Effector CD8-positive, alpha-beta T cell (primary cell): ENCODE measurements at regions not wholly inside any gene's neighbourhood (a gene's known extent, or its start where the extent isn't known, plus 50 kb on each side); places are given as distances from the start of the nearest gene placed in this dataset.
"Not testable (repeated sequence)": the region's sequence is repeated elsewhere in the genome, so short reads cannot be mapped to it uniquely, and the experiment has no call there.

Experiments used
- DNase-seq: peaks from one replicate; lab custom pipeline; 2025; lab: John Stamatoyannopoulos, UW

DNA sequence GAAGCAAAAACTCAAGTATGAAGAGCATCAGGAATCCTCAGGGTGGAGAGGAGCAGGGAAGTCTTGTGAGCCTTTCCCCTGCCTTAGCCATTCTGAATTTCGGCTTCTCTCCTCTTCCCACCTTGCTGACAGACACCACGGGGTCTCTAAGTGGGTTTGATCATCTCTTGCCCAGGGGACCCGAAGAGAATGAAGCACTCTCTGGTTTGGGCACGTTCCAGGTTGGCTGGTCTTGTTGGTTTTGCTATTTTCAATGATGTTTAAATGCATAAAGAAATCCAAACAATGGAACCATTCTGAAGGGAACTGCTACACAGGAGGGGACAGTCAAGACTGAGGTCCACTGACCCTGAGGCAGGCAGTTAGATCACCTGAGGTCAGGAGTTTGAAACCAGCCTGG lies 131.7 kb downstream of the PXDC1 start:
- DNase-seq, result no peak

DNA sequence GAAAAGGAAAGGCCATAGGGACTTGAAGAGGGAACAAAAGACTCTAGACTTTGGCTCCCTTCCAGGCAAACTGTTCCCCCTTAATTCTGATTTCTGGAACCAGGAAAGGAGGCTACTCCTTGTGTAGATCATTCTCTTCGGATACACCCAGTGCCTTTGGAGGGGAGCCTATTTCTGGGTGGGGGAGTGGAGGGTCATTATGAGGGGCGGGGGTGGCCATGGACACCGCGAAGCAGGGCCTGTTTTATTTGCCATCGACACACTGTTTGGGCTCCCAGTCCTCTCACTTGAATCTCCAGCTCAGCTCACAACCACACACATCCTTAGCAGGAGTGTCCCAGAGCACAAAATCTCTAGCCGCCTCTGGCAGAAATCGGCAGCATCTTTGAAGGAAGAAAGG lies 132.3 kb downstream of the PXDC1 start:
- DNase-seq, result no peak

DNA sequence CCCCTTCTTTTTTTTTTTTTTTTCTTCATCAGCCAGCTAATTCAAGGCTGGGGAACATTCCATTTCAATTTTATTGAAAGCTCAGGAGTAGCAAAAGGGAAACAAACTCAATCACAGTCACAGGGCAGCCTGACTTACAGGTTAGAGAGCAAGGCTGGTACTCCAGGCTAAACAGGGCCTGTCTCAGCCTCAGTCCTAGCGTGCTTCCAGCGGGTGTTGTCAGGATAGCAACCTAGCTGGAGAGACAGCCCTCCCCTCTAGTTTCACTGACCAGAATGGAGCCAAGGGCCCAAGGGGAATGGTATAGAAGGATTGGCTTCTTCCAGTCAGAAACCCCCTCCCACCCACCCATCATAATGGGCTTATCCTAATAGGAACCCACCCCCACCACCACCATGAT lies 132.9 kb downstream of the PXDC1 start:
- no peak for DNase-seq

DNA sequence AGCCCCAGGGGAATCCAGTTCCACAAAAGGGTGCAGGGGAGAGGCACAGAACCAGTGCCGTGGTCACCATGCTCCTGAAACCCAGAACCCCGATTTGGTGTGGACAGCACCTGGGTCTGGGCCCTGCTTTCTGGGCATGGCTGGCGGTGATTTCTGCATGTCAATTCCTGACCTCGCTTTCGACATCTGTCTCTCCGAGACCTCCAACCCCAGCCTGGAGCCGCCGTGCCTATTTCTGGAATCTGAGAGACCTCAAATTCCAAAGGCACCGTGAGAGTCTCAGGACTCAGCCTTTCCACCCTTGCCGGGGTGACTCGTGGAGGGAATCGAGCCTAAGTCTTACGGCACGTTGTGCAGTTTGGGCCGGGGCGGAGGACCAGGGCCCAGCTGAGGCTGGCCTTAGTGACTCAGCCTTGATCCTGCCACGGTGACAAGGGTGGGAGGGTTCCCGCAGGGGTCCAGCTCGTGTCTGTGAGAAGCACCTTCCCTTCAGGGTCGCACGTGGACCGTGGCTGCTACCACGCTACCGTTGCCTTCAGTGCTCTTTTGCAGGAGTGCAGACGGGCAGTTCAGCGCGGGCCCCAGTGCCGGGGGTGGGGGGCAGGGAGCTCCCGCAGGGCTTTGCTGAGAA lies 133.7 kb downstream of the PXDC1 start:
- DNase-seq, result no peak

DNA sequence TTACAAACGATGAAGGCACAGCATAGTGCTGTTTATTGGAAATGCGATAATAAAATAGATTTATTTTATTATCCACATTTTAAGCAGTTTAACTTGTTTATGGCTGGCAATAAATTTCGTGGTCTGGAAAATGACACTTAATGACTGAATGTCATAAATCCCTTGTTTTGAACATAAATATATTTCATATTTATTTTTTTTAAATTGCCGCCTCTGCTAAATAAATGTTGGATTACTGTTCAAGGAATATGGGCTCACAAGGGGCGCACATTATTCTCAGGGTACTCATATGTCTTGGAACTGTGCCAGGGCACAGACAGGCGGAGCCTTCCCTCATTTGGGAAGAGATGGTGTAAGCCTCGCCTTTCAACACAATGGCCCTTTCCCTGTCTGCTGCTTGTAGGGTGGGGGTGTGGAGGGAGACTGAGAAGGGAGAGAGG lies 134.3 kb downstream of the PXDC1 start:
- DNase-seq, result no peak

DNA sequence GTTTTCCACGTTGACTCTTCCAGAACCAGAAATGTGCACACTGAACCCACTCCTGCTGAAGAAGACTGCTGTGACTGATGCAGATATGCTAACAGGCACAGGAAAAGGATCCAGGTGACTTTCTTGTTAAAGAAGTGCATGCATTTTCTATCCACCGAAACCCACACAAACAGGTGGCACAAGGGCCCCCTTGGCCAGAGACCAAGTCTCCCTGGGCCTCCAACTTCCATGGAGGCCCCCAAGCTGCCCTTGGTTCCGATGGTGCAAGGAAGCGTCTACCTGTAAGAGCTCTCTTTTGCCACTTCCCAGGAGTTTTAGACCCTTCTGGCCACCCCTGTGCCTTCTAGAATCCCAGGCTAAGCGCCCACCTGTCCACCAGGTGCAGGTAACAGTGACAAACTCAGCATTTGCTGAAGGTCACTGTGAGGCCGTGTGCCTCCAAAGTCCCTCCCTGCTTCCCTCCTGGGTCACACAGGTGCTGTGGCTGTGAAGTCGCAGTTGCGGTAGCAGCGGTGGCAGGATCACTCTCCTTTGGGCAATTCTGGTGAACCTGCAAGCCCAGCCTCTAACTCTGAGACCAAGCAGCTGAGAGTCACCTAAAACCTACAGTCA lies 134.8 kb downstream of the PXDC1 start:
- DNase-seq, result no peak

DNA sequence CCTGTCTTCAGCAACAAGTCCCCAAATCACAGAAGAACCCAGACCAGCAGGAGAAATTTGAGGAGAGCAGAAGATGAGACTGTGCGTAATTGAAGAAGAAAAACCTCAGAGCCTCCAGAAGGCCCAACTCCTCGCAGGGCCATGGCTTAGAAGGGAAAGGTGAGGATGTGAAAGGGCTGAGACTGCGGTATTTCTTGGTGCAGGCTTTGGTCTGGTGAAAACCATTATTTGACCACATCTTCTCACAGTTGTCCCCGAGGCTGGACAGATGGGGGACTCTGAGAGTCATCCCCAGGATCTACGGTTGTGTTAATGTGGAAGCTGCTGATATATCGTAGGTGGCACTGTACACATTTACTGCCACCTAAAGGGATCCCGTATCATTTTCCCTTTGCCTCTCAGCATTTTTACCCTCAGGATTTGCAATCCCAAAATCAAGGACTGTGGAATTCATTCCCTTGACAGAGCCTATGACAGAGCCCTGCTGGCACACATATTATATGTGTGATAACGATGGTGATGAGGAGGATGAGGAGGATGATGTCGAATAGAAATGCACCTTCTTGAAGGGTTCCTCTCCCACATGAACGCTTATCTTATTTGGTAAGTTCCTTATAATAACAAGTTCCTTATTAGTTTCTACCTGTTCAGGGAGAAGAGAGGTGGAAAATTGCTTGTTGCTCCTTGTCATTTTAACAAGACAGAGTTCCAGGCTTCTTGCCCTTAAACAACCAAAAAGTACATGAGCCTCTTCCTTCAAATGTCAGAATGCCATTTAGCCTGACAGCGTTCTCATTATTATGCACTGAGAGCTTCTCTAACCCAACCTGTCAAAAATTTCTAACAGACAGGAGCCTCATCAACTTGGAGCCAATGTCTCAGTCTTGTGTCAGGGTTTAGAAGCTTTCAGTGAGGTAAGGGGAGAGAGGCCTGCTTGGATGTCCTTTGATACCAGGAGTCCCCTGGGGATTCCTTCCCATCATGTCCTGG lies 135.8 kb downstream of the PXDC1 start:
- no peak for DNase-seq

DNA sequence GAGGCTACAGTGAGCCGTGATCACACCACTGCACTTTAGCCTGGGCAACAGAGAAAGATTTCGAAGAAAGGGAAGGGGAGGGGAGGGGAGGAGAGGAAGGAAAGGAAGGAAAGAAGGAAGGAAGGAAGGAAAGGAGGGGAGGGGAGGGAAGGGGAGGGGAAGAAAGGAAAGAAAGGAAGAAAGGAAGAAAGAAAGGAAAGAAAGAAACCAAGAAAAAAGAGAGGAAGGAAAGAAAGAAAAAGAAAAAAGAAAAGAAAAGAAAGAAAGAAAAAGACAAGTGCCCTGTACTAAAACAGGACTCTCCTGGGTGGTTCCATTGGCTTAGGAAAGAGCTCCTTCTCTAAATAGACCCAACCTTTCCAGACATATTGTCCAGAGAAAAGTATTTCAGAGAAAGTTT lies 136.6 kb downstream of the PXDC1 start:
- no peak for DNase-seq

DNA sequence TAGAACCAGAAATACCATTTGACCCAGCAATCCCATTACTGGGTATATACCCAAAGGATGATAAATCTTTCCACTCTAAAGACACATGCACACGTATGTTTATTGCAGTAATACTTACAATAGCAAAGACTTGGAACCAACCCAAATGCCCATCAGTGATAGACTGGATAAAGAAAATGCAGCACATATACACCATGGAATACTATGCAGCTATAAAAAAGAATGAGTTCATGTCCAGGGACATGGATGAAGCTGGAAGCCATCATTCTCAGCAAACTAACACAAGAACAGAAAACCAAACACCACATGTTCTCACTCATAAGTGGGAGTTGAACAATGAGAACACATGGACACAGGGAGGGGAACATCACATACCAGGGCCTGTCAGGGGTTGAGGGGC lies 137.9 kb downstream of the PXDC1 start:
- DNase-seq, result not testable (repeated sequence)

DNA sequence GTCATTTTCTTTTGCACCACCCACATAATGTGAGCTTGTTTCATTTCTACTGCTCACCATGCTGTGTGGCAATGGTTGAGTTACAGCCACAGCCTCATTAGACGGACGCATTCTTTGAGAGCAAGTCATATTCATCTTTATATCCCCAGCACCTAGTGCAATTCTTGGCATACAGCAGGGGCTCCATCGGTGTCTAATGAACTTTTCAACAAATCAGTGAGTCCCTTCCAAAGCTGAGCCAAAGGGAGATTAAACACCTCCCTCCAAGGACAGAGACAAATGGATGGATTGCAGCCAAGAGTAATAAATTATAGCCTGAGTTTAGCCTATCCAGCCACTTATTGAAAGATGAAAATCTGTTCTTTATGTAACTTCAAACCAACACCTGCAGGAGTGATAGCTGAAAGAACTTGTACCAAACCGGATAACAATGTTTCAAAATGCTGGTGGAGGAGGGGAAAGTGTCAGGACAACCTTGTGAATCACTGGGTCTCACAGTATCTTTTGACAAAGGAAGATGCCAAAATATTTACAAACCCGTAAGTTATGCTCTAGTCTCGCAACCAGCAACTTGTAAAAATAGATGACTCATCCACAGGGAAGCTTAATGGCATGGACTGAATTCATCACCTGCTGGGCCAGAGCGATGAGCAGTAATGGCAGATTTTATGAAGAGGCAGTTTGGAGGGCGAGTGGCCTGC lies 139.0 kb downstream of the PXDC1 start:
- DNase-seq, result no peak

DNA sequence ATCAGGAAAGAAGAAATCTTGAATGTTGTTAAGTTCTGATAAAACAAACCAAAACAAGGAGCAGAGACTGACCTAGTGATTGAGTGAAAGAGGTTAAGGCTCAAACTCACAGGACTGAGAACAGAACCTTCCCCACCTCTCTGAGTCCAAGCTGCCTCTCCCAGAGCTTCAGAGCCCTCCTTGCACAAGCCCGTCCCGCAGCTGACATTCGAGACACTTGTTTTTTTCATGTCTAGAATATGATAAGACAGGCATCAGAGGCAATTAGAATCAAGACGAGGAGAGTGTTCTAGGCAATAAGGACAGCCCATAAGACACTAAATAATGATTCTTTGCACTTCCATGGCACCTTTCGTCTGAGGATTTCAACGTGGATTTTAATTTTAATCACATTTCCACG lies 140.6 kb downstream of the PXDC1 start:
- DNase-seq, result no peak

DNA sequence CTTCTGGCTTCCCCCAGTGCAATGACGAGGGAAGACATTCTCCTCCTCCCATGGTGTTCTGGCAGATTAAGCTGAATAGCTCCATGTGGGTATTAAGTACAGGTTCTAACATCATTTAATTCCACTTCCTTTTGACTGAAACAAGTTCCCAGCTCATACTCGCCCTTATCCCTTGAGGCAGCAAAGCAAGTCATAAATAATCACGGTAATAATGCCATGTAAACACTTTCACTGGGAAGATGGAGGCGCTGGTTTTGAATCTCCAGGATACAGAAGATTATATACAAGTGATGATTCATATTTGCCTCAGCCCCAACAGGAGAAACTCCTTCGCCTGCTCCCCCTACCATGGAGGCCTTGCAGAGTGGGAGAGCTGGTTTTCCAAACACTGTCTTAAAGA lies 141.3 kb downstream of the PXDC1 start:
- DNase-seq, result no peak

DNA sequence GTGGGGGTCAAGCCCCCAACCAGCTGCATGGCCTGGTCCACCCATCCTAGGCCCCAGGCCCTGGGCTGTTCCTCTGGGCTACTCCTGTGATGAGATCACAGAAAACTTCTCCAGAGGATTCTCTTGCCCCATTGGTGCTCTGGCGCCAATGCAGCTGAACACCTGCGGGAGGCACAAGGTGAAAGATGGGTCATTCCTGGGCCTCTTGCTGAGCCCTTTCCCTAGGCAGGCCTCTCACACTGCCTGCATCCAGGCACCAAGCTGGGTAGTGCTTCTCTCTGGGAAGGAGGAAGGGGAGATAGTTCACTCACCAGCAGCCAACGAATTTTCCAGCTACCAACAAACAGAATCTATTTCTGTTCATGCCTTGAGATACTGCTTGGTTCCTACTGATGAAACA lies 142.1 kb downstream of the PXDC1 start:
- no peak for DNase-seq

DNA sequence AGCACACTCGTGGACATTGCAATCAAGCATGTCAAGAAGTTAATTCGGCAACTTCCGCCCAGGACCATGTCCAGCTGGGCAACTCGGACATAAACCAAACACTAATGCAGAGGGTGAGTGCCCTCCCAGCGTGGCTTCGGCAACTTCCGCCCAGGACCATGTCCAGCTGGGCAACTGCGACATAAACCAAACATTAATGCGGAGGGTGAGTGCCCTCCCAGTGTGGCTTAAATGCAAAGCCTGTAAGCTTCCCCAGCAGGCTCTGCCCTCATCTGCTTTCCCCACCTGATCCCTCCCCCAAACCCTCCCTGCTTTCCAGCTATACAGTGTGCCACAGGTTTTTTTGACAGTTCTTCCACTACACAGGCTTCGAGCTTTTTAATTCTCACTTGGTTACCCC lies 143.4 kb downstream of the PXDC1 start:
- DNase-seq, result no peak

DNA sequence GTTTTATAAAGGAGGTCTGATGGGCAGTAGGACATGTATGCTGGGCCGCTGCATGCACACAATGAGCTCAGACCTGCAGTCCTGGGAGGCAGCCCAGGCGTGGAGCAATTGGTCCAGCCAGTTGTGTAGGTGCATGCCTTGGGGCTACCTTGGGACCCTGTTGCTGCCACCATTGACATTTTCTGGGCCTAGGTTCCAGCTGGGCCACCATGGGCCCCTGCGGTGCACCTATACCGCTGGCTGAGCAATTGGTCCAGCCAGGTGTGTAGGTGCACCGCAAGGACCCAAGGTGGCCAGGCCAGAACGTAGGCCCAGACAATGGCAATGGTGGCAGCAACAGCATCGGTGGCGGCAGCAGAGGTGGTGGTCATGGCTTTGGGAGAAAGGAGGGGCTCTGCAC lies 143.9 kb downstream of the PXDC1 start:
- no peak for DNase-seq

DNA sequence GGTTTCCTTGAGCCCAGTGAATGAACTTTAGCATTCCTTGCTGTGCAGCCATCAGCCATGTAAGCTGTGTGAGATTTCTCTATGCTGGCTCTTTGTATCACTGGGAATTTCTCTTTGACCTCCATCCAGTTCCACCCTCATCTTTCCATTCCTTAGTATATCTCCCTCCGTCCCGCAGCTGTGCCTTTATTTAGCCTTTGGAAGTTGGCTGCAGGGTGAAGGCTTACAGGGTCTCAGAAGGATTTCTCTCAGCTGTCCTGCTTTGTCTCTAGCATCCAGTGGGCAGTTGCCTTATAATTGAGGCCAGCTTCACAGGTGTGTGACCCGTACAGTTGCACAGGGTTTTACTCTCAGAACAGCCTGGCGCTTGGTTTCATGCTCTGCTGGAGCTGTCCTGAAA lies 144.3 kb downstream of the PXDC1 start:
- DNase-seq, result no peak

DNA sequence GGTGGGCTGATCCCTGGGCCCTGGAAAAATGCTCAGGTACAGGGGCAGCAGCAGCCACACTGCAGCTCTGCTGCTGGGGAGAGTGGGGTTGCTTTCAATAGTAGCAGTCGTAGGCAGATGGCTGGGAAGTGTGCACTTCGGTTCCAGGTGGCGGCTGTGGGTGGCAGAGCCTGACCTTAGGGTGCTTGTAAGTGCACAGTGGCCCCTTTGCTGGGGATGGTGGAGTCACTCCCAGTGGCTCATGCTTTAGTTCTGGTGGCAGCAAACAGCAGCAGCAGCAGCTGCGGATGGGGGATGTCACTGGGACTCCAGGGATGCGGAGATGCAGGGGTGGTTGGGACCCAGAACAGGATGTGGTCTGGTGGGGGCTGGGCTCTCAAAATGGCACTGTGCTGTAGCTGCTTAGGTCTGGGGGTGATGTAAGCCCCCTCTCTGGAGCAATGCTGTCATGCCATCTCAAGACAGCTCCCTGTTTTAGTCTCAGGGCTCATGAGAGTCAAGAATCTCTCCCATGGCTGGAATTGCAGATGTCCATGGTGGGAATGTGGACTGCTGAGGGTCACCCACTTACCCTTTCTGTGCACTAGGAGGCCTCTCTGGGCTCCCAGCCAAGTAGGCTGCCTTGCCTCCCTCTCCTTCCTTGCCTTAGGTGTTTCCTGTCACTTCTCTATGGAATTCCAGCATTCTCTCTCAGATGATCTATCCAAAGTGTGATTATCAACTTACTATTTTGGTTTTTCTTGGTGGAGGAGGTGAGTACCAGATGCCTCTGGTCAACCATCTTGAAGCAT lies 146.7 kb upstream of the SLC22A23 start:
- DNase-seq, result no peak

DNA sequence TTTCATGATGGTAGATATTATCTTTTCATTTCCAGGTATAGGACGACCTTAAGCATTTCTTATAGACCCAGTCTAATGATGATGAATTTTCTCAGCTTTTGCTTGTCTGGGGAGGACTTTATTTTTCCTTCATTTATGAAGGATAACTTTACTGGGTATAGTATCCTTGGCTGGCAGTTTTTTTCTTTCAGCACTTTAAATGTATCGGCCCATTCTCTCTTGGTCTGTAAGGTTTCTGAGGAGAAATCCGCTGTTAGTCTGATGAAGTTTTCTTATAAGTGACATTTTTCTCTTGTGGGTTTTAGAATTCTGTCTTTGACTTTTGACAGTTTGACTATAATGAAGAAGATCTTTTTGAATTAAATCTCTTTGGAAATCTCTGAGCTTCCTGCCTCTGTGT lies 144.7 kb upstream of the SLC22A23 start:
- no peak for DNase-seq

DNA sequence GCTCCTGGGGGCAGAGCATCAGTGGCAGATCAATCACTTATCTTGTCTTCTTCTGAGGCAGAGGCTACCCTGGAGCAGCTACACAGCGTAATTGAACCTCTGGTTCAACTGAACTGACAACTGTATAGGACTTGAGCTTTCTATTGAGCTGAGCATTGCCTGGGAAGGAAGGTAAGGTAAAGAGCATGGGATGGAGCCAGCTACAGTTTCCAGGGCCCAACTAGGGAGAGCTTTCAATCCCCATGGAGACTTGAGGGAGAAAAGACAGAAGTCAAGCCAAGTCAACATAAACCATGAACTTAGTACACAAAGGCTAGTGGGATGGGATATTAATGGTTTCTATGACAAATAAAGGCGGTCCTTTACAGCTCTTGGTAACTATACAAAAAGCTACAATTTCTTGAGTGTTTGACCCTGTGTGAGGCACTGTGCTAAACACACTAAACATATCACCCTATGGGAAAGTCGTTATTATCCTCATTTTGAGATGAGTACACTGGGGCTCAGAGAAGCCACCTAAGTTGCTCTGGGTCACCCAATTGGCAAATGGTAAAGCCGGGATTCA lies 140.7 kb upstream of the SLC22A23 start:
- DNase-seq, result no peak

DNA sequence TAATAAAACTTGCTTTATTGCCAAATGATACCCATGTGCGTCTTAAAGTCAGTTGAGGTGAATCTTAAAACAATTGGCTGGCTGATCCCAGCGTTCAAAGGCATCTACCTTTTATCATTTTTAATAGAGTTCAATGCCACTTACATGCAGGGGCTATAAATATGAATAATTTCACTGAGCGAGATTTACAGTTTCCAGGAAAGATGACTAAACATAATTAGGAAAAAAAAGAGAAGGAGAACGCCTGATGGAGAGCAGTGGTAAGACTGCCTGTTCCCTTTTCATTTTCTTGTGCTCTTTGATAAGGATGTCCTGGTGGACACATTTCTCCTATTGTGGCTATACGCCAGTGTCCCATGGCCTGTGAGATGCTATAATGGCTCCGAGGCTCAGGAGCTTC lies 139.9 kb upstream of the SLC22A23 start:
- no peak for DNase-seq

DNA sequence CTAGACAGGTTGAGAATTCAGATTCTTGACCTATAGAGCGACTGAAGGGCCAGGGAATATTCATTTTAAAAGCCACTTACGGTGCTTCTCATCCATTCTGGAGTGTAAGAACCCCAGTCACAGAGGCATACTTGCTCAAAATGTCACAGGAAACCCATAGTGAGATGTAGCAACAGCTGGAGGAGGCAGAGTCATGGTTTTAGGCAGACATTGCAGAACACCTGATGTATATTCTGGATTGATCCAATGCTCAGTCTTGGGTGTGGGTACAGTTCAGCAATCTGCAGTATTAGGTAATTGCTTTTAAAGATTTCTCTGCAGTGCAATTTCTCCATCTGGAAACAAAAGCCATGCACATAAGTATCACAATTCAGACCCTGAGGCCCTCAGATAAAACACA lies 137.4 kb upstream of the SLC22A23 start:
- no peak for DNase-seq
